Activated T-cell treated with anti-CD3 and anti-CD28 coated beads, Interleukin-2, amount 50 U/mL, for 4 hours (primary cell): ENCODE measurements at regions not wholly inside any gene's neighbourhood (a gene's known extent, or its start where the extent isn't known, plus 50 kb on each side); places are given as distances from the start of the nearest gene placed in this dataset.

Experiments
- ATAC-seq, 2 donors: fragments of 200-7000 bp; cut with Tn5 transposase; one replicate each; pipeline ENCODE4 v1.10.0; 2021
- DNase-seq: peaks from one replicate; pipeline ENCODE4 v3.0.0-alpha.2; 2020
- H3K27me3 Mint-ChIP-seq: one replicate; pipeline ENCODE4 v1.8.0; 2021; ENCODE audit warnings: low read depth, mixed read lengths
- H3K36me3 Mint-ChIP-seq: one replicate; pipeline ENCODE4 v1.8.0; 2022; ENCODE audit warnings: mixed read lengths; ENCODE audit not compliant: insufficient read depth
- H3K4me1 Mint-ChIP-seq: one replicate; pipeline ENCODE4 v1.8.0; 2021; ENCODE audit warnings: low read depth, mixed read lengths
- H3K4me3 Mint-ChIP-seq: one replicate; pipeline ENCODE4 v1.8.0; 2021; ENCODE audit warnings: mild to moderate bottlenecking, moderate library complexity, mixed read lengths
- H3K9me3 Mint-ChIP-seq: one replicate; pipeline ENCODE4 v1.8.0; 2021; ENCODE audit warnings: mixed read lengths

DNA sequence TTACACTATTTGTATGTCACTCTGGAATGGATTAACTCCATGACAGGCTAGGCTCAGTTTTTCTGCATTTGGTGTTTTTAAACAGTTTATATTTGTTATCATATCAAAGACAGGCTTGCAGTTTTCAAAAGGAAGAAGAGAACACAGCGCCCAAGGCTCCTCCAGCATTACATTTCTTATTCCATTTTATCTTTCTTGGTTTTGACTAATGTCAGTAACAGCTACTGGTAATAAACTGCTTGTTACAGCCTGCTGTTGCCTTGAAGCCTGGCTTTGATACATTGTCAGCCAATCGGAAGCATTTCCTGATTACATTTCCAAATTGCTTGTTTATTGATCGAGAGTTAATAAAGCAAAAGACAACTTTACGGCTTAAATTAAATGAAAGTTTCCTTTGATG is 166.0 kb upstream of the MDFIC start:
- Mint-ChIP-seq H3K9me3 (peaks cover 4% of the 10 kb centered on the region), H3K4me1 (peaks cover 9% of the 10 kb centered on the region), H3K4me3 (no peak overlapping the region), H3K27me3 (peaks cover 3% of the 10 kb centered on the region), H3K36me3 (no peaks in the 10 kb centered on the region)
- no peak for DNase-seq
- ATAC-seq = no peak

DNA sequence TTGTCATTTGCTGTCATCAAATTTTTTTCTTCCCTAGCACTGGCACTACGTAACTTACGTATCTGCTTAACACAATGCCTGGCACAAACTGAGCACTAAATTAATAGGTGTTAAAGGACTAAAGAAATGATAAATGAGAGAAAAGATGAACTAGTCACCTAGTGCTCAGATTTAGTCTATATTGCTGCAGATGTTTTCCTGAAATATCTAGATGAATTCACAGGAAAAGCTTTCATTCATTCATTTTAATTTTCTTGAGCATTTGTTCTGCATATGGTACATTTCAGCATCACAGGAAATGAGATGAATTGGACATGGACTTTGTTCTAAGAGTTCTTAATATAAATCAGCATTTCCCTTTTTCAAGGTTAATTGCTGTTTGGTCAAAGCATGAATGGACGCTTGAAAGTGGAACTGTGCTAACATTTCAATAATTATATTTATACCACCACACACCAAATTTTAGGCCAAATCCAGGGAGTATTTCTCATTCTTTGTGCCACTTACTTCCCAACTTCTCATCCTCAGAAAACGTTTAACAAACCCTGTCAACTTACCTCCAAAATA is 163.2 kb upstream of the MDFIC start:
- Mint-ChIP-seq H3K27me3 (peaks cover 3% of the 10 kb centered on the region), H3K9me3 (no peaks in the 10 kb centered on the region), H3K36me3 (no peaks in the 10 kb centered on the region), H3K4me1 (no peaks in the 10 kb centered on the region), H3K4me3 (no peak overlapping the region)
- DNase-seq (no peak), ATAC-seq (no peak)

DNA sequence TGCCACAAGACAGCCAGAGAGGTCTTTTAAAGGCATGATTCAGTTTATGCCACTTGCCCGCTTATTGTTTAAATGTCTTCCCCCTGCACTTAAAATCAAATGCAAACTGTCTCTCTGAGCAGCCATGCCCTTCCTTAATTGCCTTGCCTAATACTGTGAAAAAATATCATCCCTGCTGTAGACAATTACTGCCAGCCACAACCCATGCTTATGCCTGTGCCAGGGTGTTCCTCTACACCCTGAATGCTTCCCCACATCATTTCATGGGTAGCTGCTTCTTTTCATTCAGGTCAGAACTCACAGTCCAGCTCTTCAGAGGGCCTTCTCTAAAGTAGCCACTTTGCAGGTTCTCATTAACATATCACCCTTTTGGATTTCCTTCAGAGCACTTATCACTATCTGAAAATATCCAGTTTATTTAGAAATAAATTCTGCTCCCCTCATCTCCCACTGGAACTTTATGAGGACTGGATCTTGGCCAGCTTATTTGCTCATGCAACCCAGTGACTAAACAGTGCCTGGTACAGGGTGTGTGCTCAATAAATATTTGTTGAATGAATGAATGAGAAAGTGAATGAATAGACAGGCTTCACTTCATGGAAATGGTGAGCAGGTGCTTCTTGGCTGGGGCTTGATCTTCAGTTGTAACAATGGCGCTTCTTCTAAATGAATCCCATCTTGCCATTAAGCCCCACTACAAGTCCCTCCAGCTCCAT is 162.4 kb upstream of the MDFIC start:
- peaks cover 3% of the 10 kb centered on the region for H3K27me3 Mint-ChIP-seq
- H3K4me3 Mint-ChIP-seq = no peak overlapping the region
- H3K4me1 Mint-ChIP-seq = no peaks in the 10 kb centered on the region
- H3K9me3 Mint-ChIP-seq = no peaks in the 10 kb centered on the region
- no peaks in the 10 kb centered on the region for H3K36me3 Mint-ChIP-seq
- DNase-seq = no peak
- no peak for ATAC-seq

DNA sequence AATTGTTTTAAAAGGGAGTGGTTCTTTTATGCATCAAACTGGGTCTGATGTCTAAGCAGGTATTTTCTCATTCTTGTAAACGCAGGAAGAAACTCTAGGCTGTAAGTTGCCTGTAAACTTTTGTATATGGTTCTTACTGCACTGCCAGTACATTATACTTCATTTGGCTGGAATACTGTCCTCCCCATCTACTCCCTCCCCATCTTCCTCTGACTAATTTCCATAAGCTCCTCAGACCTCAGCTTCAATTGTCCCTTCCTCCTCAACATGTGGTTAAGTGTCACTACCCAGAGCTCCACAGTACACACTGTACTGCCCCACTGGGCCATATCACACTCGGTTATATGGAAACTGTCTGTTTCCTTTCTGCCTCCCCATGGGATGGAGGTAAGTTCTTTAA is 161.4 kb upstream of the MDFIC start:
- Mint-ChIP-seq H3K4me1 (no peaks in the 10 kb centered on the region), H3K4me3 (no peak overlapping the region), H3K9me3 (no peaks in the 10 kb centered on the region), H3K27me3 (peaks cover 3% of the 10 kb centered on the region), H3K36me3 (no peaks in the 10 kb centered on the region)
- DNase-seq = no peak
- no peak for ATAC-seq

DNA sequence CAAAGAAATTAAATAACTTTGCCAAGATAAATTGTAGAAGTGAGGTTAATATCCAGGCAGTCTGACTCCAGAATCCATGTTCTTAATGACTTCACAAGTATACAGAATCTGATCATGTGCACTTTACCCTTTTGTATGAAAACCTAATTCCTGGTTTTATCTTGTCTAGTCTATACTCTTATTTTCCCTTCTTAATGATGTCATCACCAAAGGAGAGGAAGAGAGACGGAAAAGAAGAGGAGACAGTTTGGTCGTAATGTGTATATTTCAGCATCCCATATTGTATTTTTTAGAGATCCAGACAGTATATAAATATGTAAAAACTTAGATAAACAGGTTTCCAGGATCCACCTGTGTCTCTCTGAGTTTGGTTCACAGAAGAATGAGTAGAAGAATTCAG is 159.9 kb upstream of the MDFIC start:
- no peaks in the 10 kb centered on the region for H3K4me1 Mint-ChIP-seq
- no peak for ATAC-seq
- H3K4me3 Mint-ChIP-seq = no peak overlapping the region
- H3K36me3 Mint-ChIP-seq = no peaks in the 10 kb centered on the region
- peaks cover 6% of the 10 kb centered on the region for H3K27me3 Mint-ChIP-seq
- H3K9me3 Mint-ChIP-seq = no peaks in the 10 kb centered on the region
- no peak for DNase-seq

DNA sequence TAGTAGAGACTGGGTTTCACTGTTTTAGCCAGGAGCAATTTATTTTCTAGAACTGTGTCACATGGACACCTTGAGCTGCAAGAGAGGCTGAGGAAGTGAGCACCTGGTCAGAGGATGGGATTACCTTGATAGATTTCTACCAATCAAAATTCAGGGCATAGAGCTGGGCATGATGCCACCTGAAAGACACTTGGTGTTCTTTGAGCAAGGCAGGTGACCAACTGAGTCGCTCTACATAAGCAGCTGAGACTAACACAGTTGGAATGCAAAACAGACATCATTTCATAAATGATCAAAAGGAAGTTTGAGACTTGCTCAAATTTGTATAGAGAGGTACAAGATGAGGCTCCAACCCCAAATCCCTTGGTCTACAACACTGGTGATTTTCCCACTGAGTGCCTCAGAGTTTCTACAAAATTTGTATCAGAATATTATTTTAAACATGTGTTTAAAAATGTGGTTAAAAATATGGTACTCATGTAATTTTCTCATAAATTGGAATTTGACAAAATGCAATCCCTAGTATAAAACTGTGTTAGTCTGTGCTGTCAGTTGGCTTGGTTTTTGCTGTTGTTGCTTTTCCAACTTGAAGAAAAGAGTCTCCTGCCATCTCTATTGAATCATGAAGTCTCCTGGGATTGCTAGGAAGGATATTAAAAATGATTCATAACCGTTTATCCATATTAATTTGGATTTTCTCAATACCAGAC is 156.4 kb upstream of the MDFIC start:
- no peaks in the 10 kb centered on the region for H3K9me3 Mint-ChIP-seq
- DNase-seq = no peak
- H3K27me3 Mint-ChIP-seq = peaks cover 7% of the 10 kb centered on the region
- H3K4me3 Mint-ChIP-seq = no peak overlapping the region
- no peak for ATAC-seq
- H3K36me3 Mint-ChIP-seq = no peaks in the 10 kb centered on the region
- H3K4me1 Mint-ChIP-seq = no peaks in the 10 kb centered on the region

DNA sequence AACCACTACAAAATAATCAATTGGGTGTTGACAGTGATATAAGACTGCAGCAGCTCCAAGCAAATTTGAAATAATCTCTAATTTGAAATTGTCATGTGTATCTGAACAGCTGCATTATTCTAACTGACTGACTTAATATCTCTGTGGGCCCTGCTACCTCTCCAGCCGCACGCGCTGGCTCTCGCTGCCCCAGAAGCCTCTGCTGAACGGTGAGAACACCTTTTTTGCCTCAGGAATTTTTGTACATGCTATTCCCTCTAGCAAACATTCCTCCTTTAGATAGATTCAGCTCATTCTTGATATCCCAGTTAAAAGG is 155.9 kb upstream of the MDFIC start:
- no peak overlapping the region for H3K4me3 Mint-ChIP-seq
- ATAC-seq = no peak
- no peak for DNase-seq
- H3K36me3 Mint-ChIP-seq = no peaks in the 10 kb centered on the region
- no peaks in the 10 kb centered on the region for H3K9me3 Mint-ChIP-seq
- peaks cover 7% of the 10 kb centered on the region for H3K27me3 Mint-ChIP-seq
- no peaks in the 10 kb centered on the region for H3K4me1 Mint-ChIP-seq

DNA sequence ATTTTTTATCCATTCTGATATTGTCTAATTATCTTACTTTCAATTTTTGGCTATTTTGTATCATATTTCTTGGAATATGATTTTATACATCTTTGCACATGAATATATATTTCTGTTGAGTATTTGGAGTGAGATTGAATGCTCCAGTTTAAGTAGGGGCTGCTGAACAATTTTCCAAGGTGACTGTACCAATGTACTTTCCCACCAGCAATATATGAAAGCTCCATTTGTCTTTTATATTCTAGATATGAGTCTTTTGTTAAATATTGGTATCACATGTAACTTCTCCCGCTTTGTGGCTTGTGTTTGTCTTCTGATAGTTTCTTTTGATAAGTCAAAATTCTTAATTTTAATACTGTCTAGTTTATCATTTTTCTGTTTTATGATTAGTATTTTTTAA is 144.6 kb upstream of the MDFIC start:
- no peak for DNase-seq

DNA sequence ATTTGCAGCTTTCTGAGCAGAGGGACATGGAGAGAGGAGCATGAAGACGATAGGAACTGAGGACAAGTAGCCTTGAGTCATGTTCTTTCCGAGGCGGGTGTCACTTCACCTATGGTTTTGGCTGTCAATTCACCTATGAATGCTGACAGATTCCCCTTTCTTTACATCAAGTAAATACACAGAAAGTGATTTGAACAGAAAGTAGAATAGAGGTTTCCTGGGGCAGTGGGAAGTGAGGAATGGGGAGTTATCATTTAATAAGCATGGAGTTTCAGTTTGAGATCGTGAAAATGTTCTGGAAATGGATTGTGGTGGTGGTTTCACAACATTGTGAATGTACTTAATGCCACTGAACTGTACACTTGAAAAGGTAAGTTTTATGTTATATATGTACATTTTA is 138.4 kb upstream of the MDFIC start:
- ATAC-seq (peak; percentile 46 to 54), DNase-seq (no peak)
- peaks cover 2% of the 10 kb centered on the region for H3K9me3 Mint-ChIP-seq
- no peaks in the 10 kb centered on the region for H3K36me3 Mint-ChIP-seq
- H3K4me3 Mint-ChIP-seq = peak overlapping the region; percentile 25
- peaks cover 23% of the 10 kb centered on the region for H3K4me1 Mint-ChIP-seq
- H3K27me3 Mint-ChIP-seq = peaks cover 7% of the 10 kb centered on the region

More for the DNA sequence above, 144.6 kb upstream of the MDFIC start:
- H3K4me3 Mint-ChIP-seq = no peak overlapping the region
- H3K36me3 Mint-ChIP-seq = no peaks in the 10 kb centered on the region
- H3K9me3 Mint-ChIP-seq = no peaks in the 10 kb centered on the region
- no peaks in the 10 kb centered on the region for H3K27me3 Mint-ChIP-seq
- H3K4me1 Mint-ChIP-seq = peaks cover 1% of the 10 kb centered on the region
- peak; percentile 25 to 43 for ATAC-seq

DNA sequence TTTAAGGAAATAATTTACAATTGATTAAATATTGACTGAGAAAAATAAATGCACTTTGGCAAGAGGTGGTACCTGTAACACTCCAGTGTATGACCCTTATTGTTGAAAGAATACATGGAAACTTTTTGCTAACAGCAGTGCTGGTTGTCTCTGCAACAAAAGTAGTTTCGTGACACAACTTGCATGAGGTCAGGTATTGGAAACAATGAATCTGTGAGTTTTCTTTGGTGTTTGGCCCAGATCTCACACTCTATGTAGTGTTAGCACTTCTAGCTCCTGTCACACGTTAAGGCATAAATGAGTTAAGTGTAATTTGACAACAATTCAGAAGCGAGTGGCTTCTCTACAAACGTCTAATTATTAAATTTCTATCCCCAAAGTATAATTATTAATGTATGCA is 137.7 kb upstream of the MDFIC start:
- H3K4me1 Mint-ChIP-seq = peaks cover 28% of the 10 kb centered on the region
- no peak for DNase-seq
- H3K36me3 Mint-ChIP-seq = no peaks in the 10 kb centered on the region
- ATAC-seq = peak in 1 of 2 donors; percentile 23
- H3K9me3 Mint-ChIP-seq = peaks cover 3% of the 10 kb centered on the region
- H3K27me3 Mint-ChIP-seq = peaks cover 8% of the 10 kb centered on the region
- no peak overlapping the region for H3K4me3 Mint-ChIP-seq

DNA sequence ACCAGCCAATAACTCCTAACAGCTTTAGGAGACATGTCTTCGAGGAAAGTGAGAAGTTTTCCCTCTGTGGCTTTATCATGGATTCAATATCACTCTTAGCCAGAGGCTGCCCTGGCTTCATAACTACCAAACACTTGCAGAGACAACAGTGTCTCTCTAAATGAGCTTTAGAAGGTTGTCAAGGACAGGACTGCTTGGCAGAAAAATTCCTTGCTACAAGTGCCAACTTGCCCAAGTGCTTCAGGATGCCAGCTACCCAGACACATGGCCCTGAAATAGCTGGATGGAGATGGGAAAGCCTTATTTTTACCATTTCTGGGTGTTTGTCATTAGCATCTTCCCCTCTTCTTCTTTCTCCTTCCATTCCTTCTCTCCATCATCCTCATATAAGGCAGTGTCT is 137.1 kb upstream of the MDFIC start:
- peaks cover 30% of the 10 kb centered on the region for H3K4me1 Mint-ChIP-seq
- peaks cover 8% of the 10 kb centered on the region for H3K27me3 Mint-ChIP-seq
- no peak for ATAC-seq
- DNase-seq = no peak
- H3K4me3 Mint-ChIP-seq = no peak overlapping the region
- H3K9me3 Mint-ChIP-seq = peaks cover 3% of the 10 kb centered on the region
- H3K36me3 Mint-ChIP-seq = no peaks in the 10 kb centered on the region

DNA sequence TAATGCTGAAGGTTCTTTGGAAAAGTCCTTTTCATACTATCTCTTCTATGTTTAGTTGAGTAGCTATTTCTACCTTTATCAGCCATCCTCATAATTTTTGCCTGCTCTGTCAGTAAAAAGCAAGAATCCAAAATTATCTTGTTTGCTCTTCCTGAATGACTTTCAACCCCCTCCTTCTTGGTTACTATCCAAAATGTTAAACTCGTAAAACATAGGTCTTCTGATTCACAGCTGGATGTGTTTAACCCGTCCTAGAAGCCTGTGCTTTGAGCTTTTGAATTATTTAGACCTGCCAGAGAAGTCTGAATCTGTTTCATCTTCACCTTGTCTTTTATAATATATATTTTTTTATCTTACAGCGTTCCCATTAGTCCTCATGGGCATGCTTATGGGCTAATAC is 136.4 kb upstream of the MDFIC start:
- H3K27me3 Mint-ChIP-seq = peaks cover 8% of the 10 kb centered on the region
- H3K4me1 Mint-ChIP-seq = peaks cover 30% of the 10 kb centered on the region
- no peak overlapping the region for H3K4me3 Mint-ChIP-seq
- H3K36me3 Mint-ChIP-seq = no peaks in the 10 kb centered on the region
- ATAC-seq = no peak
- peaks cover 3% of the 10 kb centered on the region for H3K9me3 Mint-ChIP-seq
- DNase-seq = no peak

DNA sequence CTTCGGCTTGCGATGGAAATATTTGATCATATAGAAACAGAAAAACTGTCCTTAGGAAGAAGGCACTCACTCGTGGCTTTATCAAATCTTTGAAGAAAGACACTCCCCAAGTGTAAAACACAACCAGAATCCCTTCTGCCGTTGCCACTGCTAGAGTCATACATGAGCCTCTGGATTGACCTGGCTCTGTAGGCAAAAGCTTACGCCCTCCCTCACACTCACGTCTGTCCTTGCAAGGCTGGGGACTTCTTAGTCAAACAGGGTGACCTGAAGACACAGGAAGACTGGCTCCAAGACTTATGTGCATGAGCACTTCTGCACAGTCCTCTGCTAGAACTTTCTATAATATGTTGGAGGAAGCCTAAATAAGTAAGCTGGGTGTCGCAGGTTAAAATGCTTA is 135.4 kb upstream of the MDFIC start:
- peaks cover 11% of the 10 kb centered on the region for H3K27me3 Mint-ChIP-seq
- H3K36me3 Mint-ChIP-seq = no peaks in the 10 kb centered on the region
- H3K4me1 Mint-ChIP-seq = peaks cover 32% of the 10 kb centered on the region
- DNase-seq (no peak), ATAC-seq (no peak)
- peaks cover 3% of the 10 kb centered on the region for H3K9me3 Mint-ChIP-seq
- H3K4me3 Mint-ChIP-seq = no peak overlapping the region

DNA sequence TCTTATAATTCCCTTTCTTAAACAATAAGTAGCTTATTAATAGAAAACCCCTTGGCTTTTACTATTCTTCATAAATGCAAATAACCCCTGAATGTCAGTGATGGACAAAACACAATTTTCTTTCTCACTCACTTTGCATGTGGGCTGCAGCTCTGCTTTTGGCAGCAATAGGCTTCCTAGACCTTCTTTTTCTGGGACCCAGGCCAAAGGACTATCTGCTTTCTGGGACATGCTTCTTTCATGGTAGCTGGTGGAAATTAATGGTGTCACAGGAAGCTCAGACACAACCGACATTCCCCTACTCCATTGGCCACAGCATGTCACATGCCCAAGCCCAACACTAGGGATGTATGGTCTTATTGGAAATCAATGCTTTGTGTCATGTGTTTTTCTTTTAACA is 134.3 kb upstream of the MDFIC start:
- ATAC-seq (no peak), DNase-seq (no peak)
- Mint-ChIP-seq H3K36me3 (no peaks in the 10 kb centered on the region), H3K27me3 (peaks cover 11% of the 10 kb centered on the region), H3K9me3 (peaks cover 3% of the 10 kb centered on the region), H3K4me3 (no peak overlapping the region), H3K4me1 (peaks cover 32% of the 10 kb centered on the region)

DNA sequence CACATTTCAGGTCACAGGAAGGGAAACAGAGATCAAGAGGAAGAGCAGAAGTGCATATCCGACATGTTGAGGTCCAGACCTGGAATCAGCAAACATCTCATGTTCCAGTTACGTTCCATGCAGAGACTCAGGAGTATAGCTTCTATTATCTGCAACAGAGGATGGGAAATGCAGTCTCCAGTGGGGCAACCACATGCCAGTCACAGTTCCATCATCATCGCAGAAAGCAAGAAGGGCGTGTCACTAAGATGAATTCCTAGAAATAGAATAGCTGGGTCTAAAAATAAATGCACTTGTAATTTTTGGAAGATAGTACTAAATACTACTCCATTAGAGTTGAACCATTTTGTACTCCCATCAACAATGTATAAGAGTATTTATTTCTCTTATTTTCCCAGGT is 133.2 kb upstream of the MDFIC start:
- Mint-ChIP-seq H3K4me1 (peaks cover 33% of the 10 kb centered on the region), H3K4me3 (no peak overlapping the region), H3K9me3 (peaks cover 3% of the 10 kb centered on the region), H3K27me3 (peaks cover 7% of the 10 kb centered on the region), H3K36me3 (no peaks in the 10 kb centered on the region)
- ATAC-seq (no peak), DNase-seq (no peak)
